ENCODE measurements at regions not wholly inside any gene's neighbourhood (a gene's known extent, or its start where the extent isn't known, plus 50 kb on each side); places are given as distances from the start of the nearest gene placed in this dataset.

GRCh38 chr1:163570071-163570470 lies 248.3 kb downstream of the NUF2 start:
- Histone ChIP-seq H2AFZ (ENCODE audit: low read depth, low read length) (no peak overlapping the region), H3K27ac (ENCODE audit: low read length) (no peak overlapping the region), H3K4me3 (ENCODE audit: low read depth in 1 of 2, low read length in 2 of 2) (no peak overlapping the region), H3K4me2 (ENCODE audit: insufficient read depth, low read length) (no peak overlapping the region), H3K9ac (ENCODE audit: low read depth, low read length) (no peak overlapping the region), H3K4me1 (ENCODE audit: insufficient read depth, low read length) (no peaks in the 10 kb centered on the region), H3K9me3 (ENCODE audit: insufficient read depth, low read length, severe bottlenecking) (no peaks in the 10 kb centered on the region), H3K27me3 (ENCODE audit: insufficient read depth, low read length, poor library complexity) (no peaks in the 10 kb centered on the region), H4K20me1 (ENCODE audit: insufficient read depth, low read length) (no peaks in the 10 kb centered on the region), H3K79me2 (ENCODE audit: insufficient read depth, low read length) (no peaks in the 10 kb centered on the region), H3K36me3 (ENCODE audit: insufficient read depth, low read length) (no peaks in the 10 kb centered on the region)
- TF ChIP-seq CTCF (IDR thresholded peaks at IDR 0.05; ENCODE audit: borderline replicate concordance, extremely low read depth, low read length, poor library complexity, severe bottlenecking) (no peak), EZH2 (IDR thresholded peaks at IDR 0.05; ENCODE audit: borderline replicate concordance, low read depth, low read length, severe bottlenecking) (no peak)
- ATAC-seq (ENCODE audit: insufficient read depth, low read depth) = no peak
- no peak for DNase-seq

GRCh38 chr1:163571950-163572349 lies 250.2 kb downstream of the NUF2 start:
- Histone ChIP-seq H3K4me2 (ENCODE audit: insufficient read depth, low read length) (no peak overlapping the region), H3K9me3 (ENCODE audit: insufficient read depth, low read length, severe bottlenecking) (no peaks in the 10 kb centered on the region), H3K36me3 (ENCODE audit: insufficient read depth, low read length) (no peaks in the 10 kb centered on the region), H3K79me2 (ENCODE audit: insufficient read depth, low read length) (no peaks in the 10 kb centered on the region), H3K27me3 (ENCODE audit: insufficient read depth, low read length, poor library complexity) (no peaks in the 10 kb centered on the region), H3K27ac (ENCODE audit: low read length) (no peak overlapping the region), H3K4me1 (ENCODE audit: insufficient read depth, low read length) (no peaks in the 10 kb centered on the region), H2AFZ (ENCODE audit: low read depth, low read length) (no peak overlapping the region), H3K9ac (ENCODE audit: low read depth, low read length) (no peak overlapping the region), H3K4me3 (ENCODE audit: low read depth in 1 of 2, low read length in 2 of 2) (no peak overlapping the region), H4K20me1 (ENCODE audit: insufficient read depth, low read length) (no peaks in the 10 kb centered on the region)
- ATAC-seq (ENCODE audit: insufficient read depth, low read depth) = no peak
- no peak for TF ChIP-seq CTCF (IDR thresholded peaks at IDR 0.05; ENCODE audit: borderline replicate concordance, extremely low read depth, low read length, poor library complexity, severe bottlenecking)
- TF ChIP-seq EZH2 (IDR thresholded peaks at IDR 0.05; ENCODE audit: borderline replicate concordance, low read depth, low read length, severe bottlenecking) = no peak
- no peak for DNase-seq

- H3K9ac ChIP-seq (ENCODE audit: low read depth, low read length) = no peak overlapping the region
- no peak overlapping the region for H3K4me3 ChIP-seq (ENCODE audit: low read depth in 1 of 2, low read length in 2 of 2)
- H3K27me3 ChIP-seq (ENCODE audit: insufficient read depth, low read length, poor library complexity) = no peaks in the 10 kb centered on the region
- H3K27ac ChIP-seq (ENCODE audit: low read length) = no peak overlapping the region
- no peaks in the 10 kb centered on the region for H4K20me1 ChIP-seq (ENCODE audit: insufficient read depth, low read length)
- H3K79me2 ChIP-seq (ENCODE audit: insufficient read depth, low read length) = no peaks in the 10 kb centered on the region
- H3K36me3 ChIP-seq (ENCODE audit: insufficient read depth, low read length) = no peaks in the 10 kb centered on the region
- no peak for ATAC-seq (ENCODE audit: insufficient read depth, low read depth)
- no peaks in the 10 kb centered on the region for H3K4me1 ChIP-seq (ENCODE audit: insufficient read depth, low read length)
- no peaks in the 10 kb centered on the region for H3K9me3 ChIP-seq (ENCODE audit: insufficient read depth, low read length, severe bottlenecking)
- DNase-seq = no peak
- TF ChIP-seq EZH2 (IDR thresholded peaks at IDR 0.05; ENCODE audit: borderline replicate concordance, low read depth, low read length, severe bottlenecking) (no peak), CTCF (IDR thresholded peaks at IDR 0.05; ENCODE audit: borderline replicate concordance, extremely low read depth, low read length, poor library complexity, severe bottlenecking) (no peak)
- H2AFZ ChIP-seq (ENCODE audit: low read depth, low read length) = no peak overlapping the region
- H3K4me2 ChIP-seq (ENCODE audit: insufficient read depth, low read length) = no peak overlapping the region
Measured at GRCh38 chr1:163574119-163574518, 252.4 kb downstream of the NUF2 start.

GRCh38 chr1:163580926-163581325 lies 259.2 kb downstream of the NUF2 start:
- H3K4me2 ChIP-seq (ENCODE audit: insufficient read depth, low read length) = no peak overlapping the region
- no peaks in the 10 kb centered on the region for H3K27me3 ChIP-seq (ENCODE audit: insufficient read depth, low read length, poor library complexity)
- TF ChIP-seq CTCF (IDR thresholded peaks at IDR 0.05; ENCODE audit: borderline replicate concordance, extremely low read depth, low read length, poor library complexity, severe bottlenecking) (no peak), EZH2 (IDR thresholded peaks at IDR 0.05; ENCODE audit: borderline replicate concordance, low read depth, low read length, severe bottlenecking) (no peak)
- no peaks in the 10 kb centered on the region for H3K36me3 ChIP-seq (ENCODE audit: insufficient read depth, low read length)
- H3K4me3 ChIP-seq (ENCODE audit: low read depth in 1 of 2, low read length in 2 of 2) = no peak overlapping the region
- no peaks in the 10 kb centered on the region for H4K20me1 ChIP-seq (ENCODE audit: insufficient read depth, low read length)
- no peak overlapping the region for H3K9ac ChIP-seq (ENCODE audit: low read depth, low read length)
- H2AFZ ChIP-seq (ENCODE audit: low read depth, low read length) = no peak overlapping the region
- no peaks in the 10 kb centered on the region for H3K79me2 ChIP-seq (ENCODE audit: insufficient read depth, low read length)
- no peaks in the 10 kb centered on the region for H3K9me3 ChIP-seq (ENCODE audit: insufficient read depth, low read length, severe bottlenecking)
- no peaks in the 10 kb centered on the region for H3K4me1 ChIP-seq (ENCODE audit: insufficient read depth, low read length)
- ATAC-seq (ENCODE audit: insufficient read depth, low read depth) = no peak
- H3K27ac ChIP-seq (ENCODE audit: low read length) = no peak overlapping the region
- no peak for DNase-seq
